ENCODE measurements at regions not wholly inside any gene's neighbourhood (a gene's known extent, or its start where the extent isn't known, plus 50 kb on each side); places are given as distances from the start of the nearest gene placed in this dataset.

GRCh38 chr13:30042272-30042671, 191.9 kb upstream of the UBL3 start:
- TF ChIP-seq CTCF (IDR thresholded peaks at IDR 0.05) (no peak), REST (IDR thresholded peaks at IDR 0.05; ENCODE audit: insufficient read depth in 1 of 2, low read depth in 2 of 2, low read length in 1 of 2) (no peak), SIN3A (IDR thresholded peaks at IDR 0.05; ENCODE audit: borderline replicate concordance, insufficient read depth, low read depth, low read length) (no peak), TCF7L2 (IDR thresholded peaks at IDR 0.05; ENCODE audit: low read depth, low read length) (no peak), POLR2AphosphoS5 (IDR thresholded peaks at IDR 0.05; ENCODE audit: low read depth, low read length) (no peak)
- H3K27ac ChIP-seq (ENCODE audit: low read length): no peak overlapping the region
- ATAC-seq: no peak
- intact Hi-C loops (cut with micrococcal nuclease; ENCODE audit: unreplicated experiment) (no loop called here), in situ Hi-C loops (cut with HindIII; ENCODE audit: low pct_unique_long_range_greater_than_20kb, low sequenced_read_pairs) (no loop called here)
- H3K4me1 ChIP-seq (ENCODE audit: control insufficient read depth, insufficient read depth, low read length): no peaks in the 10 kb centered on the region
- no peaks in the 10 kb centered on the region for H3K9me3 ChIP-seq (ENCODE audit: control insufficient read depth, insufficient read depth, low read depth, low read length)
- no peaks in the 10 kb centered on the region for H3K36me3 ChIP-seq (ENCODE audit: control insufficient read depth, insufficient read depth, low read length)
- no peaks in the 10 kb centered on the region for H3K27me3 ChIP-seq (ENCODE audit: control insufficient read depth, insufficient read depth, low read length)
- no peak overlapping the region for H3K4me3 ChIP-seq (ENCODE audit: low read depth in 2 of 2, low read length in 2 of 2)
- POLR2A ChIA-PET: no interaction called here
- CTCF ChIA-PET: no interaction called here
- DNase-seq (ENCODE audit: low read depth, low spot score): no peak
- BruUV-seq (replicated peaks): no TSS peak

GRCh38 chr13:30039511-30039911, 189.1 kb upstream of the UBL3 start:
- Histone ChIP-seq H3K9me3 (ENCODE audit: control insufficient read depth, insufficient read depth, low read depth, low read length) (no peaks in the 10 kb centered on the region), H3K4me3 (ENCODE audit: low read depth in 2 of 2, low read length in 2 of 2) (no peak overlapping the region), H3K27ac (ENCODE audit: low read length) (no peak overlapping the region), H3K27me3 (ENCODE audit: control insufficient read depth, insufficient read depth, low read length) (no peaks in the 10 kb centered on the region), H3K36me3 (ENCODE audit: control insufficient read depth, insufficient read depth, low read length) (no peaks in the 10 kb centered on the region), H3K4me1 (ENCODE audit: control insufficient read depth, insufficient read depth, low read length) (no peaks in the 10 kb centered on the region)
- ChIA-PET POLR2A (no interaction called here), CTCF (no interaction called here)
- in situ Hi-C loops (cut with HindIII; ENCODE audit: low pct_unique_long_range_greater_than_20kb, low sequenced_read_pairs) (no loop called here), intact Hi-C loops (cut with micrococcal nuclease; ENCODE audit: unreplicated experiment) (no loop called here)
- DNase-seq (ENCODE audit: low read depth, low spot score) (no peak), ATAC-seq (no peak)
- no TSS peak for BruUV-seq (replicated peaks)
- TF ChIP-seq REST (IDR thresholded peaks at IDR 0.05; ENCODE audit: insufficient read depth in 1 of 2, low read depth in 2 of 2, low read length in 1 of 2): no peak
- TF ChIP-seq POLR2AphosphoS5 (IDR thresholded peaks at IDR 0.05; ENCODE audit: low read depth, low read length): no peak
- TF ChIP-seq SIN3A (IDR thresholded peaks at IDR 0.05; ENCODE audit: borderline replicate concordance, insufficient read depth, low read depth, low read length): no peak
- no peak for TF ChIP-seq CTCF (IDR thresholded peaks at IDR 0.05)
- TF ChIP-seq TCF7L2 (IDR thresholded peaks at IDR 0.05; ENCODE audit: low read depth, low read length): no peak
